OCI-LY1 (cell line): ENCODE measurements at regions not wholly inside any gene's neighbourhood (a gene's known extent, or its start where the extent isn't known, plus 50 kb on each side); places are given as distances from the start of the nearest gene placed in this dataset.

ENCODE experiments used
- H2AFZ ChIP-seq: fragments of 200-600 bp; sonication (generic), shearing (Covaris generic); 2 replicates; pipeline ENCODE4 v1.6.0; 2014; ENCODE audit warnings: antibody characterized with exemption, mild to moderate bottlenecking, low read length
- H3F3A ChIP-seq: fragments of 200-600 bp; sonication (generic), shearing (Covaris generic); 2 replicates; pipeline ENCODE4 v1.6.0; 2014; ENCODE audit warnings: mild to moderate bottlenecking, antibody characterized with exemption, low read length, moderate library complexity; ENCODE audit not compliant: insufficient read depth
- H3K27ac ChIP-seq: fragments of 200-600 bp; sonication (generic); 2 replicates; pipeline ENCODE4 v1.5.1; 2014; ENCODE audit warnings: low read length, mixed run types, mild to moderate bottlenecking, low read depth; ENCODE audit not compliant: poor library complexity, severe bottlenecking
- H3K27me3 ChIP-seq: fragments of 200-600 bp; sonication (generic); 2 replicates; pipeline ENCODE4 v1.6.0; 2014; ENCODE audit warnings: antibody characterized with exemption, mild to moderate bottlenecking, low read length, moderate library complexity; ENCODE audit not compliant: insufficient read depth
- H3K36me3 ChIP-seq: fragments of 200-600 bp; sonication (generic); 2 replicates; pipeline ENCODE4 v1.6.1; 2014; ENCODE audit warnings: mild to moderate bottlenecking, antibody characterized with exemption, low read length, moderate library complexity, mixed read lengths; ENCODE audit not compliant: insufficient read depth
- H3K4me1 ChIP-seq: fragments of 200-600 bp; sonication (generic); 2 replicates; pipeline ENCODE4 v1.5.1; 2014; ENCODE audit warnings: mild to moderate bottlenecking, low read length, moderate library complexity; ENCODE audit not compliant: insufficient read depth, severe bottlenecking
- H3K4me2 ChIP-seq: fragments of 200-600 bp; sonication (generic), shearing (Covaris generic); 2 replicates; pipeline ENCODE4 v1.6.1; 2014; ENCODE audit warnings: low read length
- H3K4me3 ChIP-seq: fragments of 200-600 bp; sonication (generic); 2 replicates; pipeline ENCODE4 v1.5.1; 2014; ENCODE audit warnings: low read length, low read depth, mild to moderate bottlenecking, mixed read lengths; ENCODE audit not compliant: poor library complexity, severe bottlenecking
- H3K79me2 ChIP-seq: fragments of 200-600 bp; shearing (Covaris generic); 2 replicates; pipeline ENCODE4 v1.6.1; 2016; ENCODE audit warnings: mixed run types, low read length, mixed read lengths; ENCODE audit not compliant: insufficient read depth
- H3K9ac ChIP-seq: fragments of 200-600 bp; sonication (generic), shearing (Covaris generic); 2 replicates; pipeline ENCODE4 v1.6.1; 2014; ENCODE audit warnings: mild to moderate bottlenecking, low read length, mixed read lengths
- H3K9me2 ChIP-seq: fragments of 200-600 bp; sonication (generic), shearing (Covaris generic); 2 replicates; pipeline ENCODE4 v1.6.1; 2014; ENCODE audit warnings: low read depth, mild to moderate bottlenecking, low read length, mixed read lengths
- H3K9me3 ChIP-seq: fragments of 200-600 bp; shearing (Covaris generic); 2 replicates; pipeline ENCODE4 v1.6.1; 2014; ENCODE audit warnings: low read length, mixed read lengths
- H4K20me1 ChIP-seq: fragments of 200-600 bp; sonication (generic), shearing (Covaris generic); 2 replicates; pipeline ENCODE4 v1.6.0; 2016; ENCODE audit warnings: mild to moderate bottlenecking, low read length; ENCODE audit not compliant: insufficient read depth
- CTCF ChIP-seq: fragments of 200-600 bp; sonication (generic), shearing (Covaris generic); IDR thresholded peaks from 2 replicates; pipeline ENCODE4 v1.5.1; 2017; ENCODE audit warnings: mild to moderate bottlenecking, antibody characterized with exemption, low read length, moderate library complexity, mixed read lengths
- EZH2 ChIP-seq: fragments of 200-600 bp; sonication (generic), shearing (Covaris generic); IDR thresholded peaks from 2 replicates; pipeline ENCODE4 v1.8.0; 2017; ENCODE audit warnings: borderline replicate concordance, mixed run types, mild to moderate bottlenecking, antibody characterized with exemption, low read length, moderate library complexity, mixed read lengths

GRCh38 chr11:104538313-104538712 is 359.9 kb downstream of the CASP12 start:
- no peak overlapping the region for H3K9ac ChIP-seq
- no peak for TF ChIP-seq EZH2
- TF ChIP-seq CTCF = no peak
- no peak overlapping the region for H3K4me3 ChIP-seq
- no peaks in the 10 kb centered on the region for H3K79me2 ChIP-seq
- no peak overlapping the region for H3K4me2 ChIP-seq
- H3K27me3 ChIP-seq = no peaks in the 10 kb centered on the region
- no peaks in the 10 kb centered on the region for H3F3A ChIP-seq
- no peaks in the 10 kb centered on the region for H3K9me3 ChIP-seq
- no peak overlapping the region for H2AFZ ChIP-seq
- H3K9me2 ChIP-seq = no peaks in the 10 kb centered on the region
- H3K27ac ChIP-seq = no peak overlapping the region
- H4K20me1 ChIP-seq = no peaks in the 10 kb centered on the region
- no peaks in the 10 kb centered on the region for H3K36me3 ChIP-seq
- H3K4me1 ChIP-seq = no peaks in the 10 kb centered on the region

GRCh38 chr11:104534278-104534677 is 364.0 kb downstream of the CASP12 start:
- no peak overlapping the region for H3K27ac ChIP-seq
- H4K20me1 ChIP-seq = no peaks in the 10 kb centered on the region
- no peak overlapping the region for H3K4me3 ChIP-seq
- H3K9me2 ChIP-seq = no peaks in the 10 kb centered on the region
- H3K36me3 ChIP-seq = no peaks in the 10 kb centered on the region
- TF ChIP-seq CTCF (no peak), EZH2 (no peak)
- no peaks in the 10 kb centered on the region for H3K4me1 ChIP-seq
- no peak overlapping the region for H2AFZ ChIP-seq
- no peaks in the 10 kb centered on the region for H3K27me3 ChIP-seq
- H3K9ac ChIP-seq = no peak overlapping the region
- no peaks in the 10 kb centered on the region for H3F3A ChIP-seq
- H3K9me3 ChIP-seq = no peaks in the 10 kb centered on the region
- no peak overlapping the region for H3K4me2 ChIP-seq
- no peaks in the 10 kb centered on the region for H3K79me2 ChIP-seq

- TF ChIP-seq CTCF (no peak), EZH2 (no peak)
These were observed 366.4 kb downstream of the CASP12 start for GRCh38 chr11:104531894-104532293.

More at GRCh38 chr11:104531894-104532293, 366.4 kb downstream of the CASP12 start:
- no peaks in the 10 kb centered on the region for H3K4me1 ChIP-seq
- H3F3A ChIP-seq = no peaks in the 10 kb centered on the region
- no peaks in the 10 kb centered on the region for H3K79me2 ChIP-seq
- no peaks in the 10 kb centered on the region for H3K36me3 ChIP-seq
- H3K27ac ChIP-seq = no peak overlapping the region
- no peak overlapping the region for H3K9ac ChIP-seq
- no peaks in the 10 kb centered on the region for H3K9me2 ChIP-seq
- H3K4me2 ChIP-seq = no peak overlapping the region
- no peaks in the 10 kb centered on the region for H3K9me3 ChIP-seq
- H3K4me3 ChIP-seq = no peak overlapping the region
- no peaks in the 10 kb centered on the region for H3K27me3 ChIP-seq
- H2AFZ ChIP-seq = no peak overlapping the region
- H4K20me1 ChIP-seq = no peaks in the 10 kb centered on the region
